WTC11 (cell line): ENCODE measurements at regions not wholly inside any gene's neighbourhood (a gene's known extent, or its start where the extent isn't known, plus 50 kb on each side); places are given as distances from the start of the nearest gene placed in this dataset.

Experiments
- ATAC-seq: fragments of 200-7000 bp; cut with Tn5 transposase; 2 replicates; pipeline ENCODE4 v1.10.0; 2021; ENCODE audit warnings: mild to moderate bottlenecking, moderate library complexity
- CTCF ChIA-PET: fragments of 300-600 bp; sonication (Branson Sonifier 250); formaldehyde crosslinking; loops from one replicate; lab custom pipeline; 2021; ENCODE audit warnings: antibody characterized with exemption; lab: Charles Lee
- POLR2A ChIA-PET: fragments of 350-600 bp; sonication (Branson Sonifier 250); formaldehyde crosslinking; loops from one replicate; lab custom pipeline; 2021; ENCODE audit warnings: antibody characterized with exemption; lab: Charles Lee
- DNase-seq: peaks from one replicate; pipeline ENCODE4 v3.0.0; 2021; ENCODE audit warnings: low spot score
- H3K27ac Mint-ChIP-seq: 2 replicates; pipeline ENCODE4 v1.8.0; 2021; ENCODE audit warnings: mixed read lengths
- H3K27me3 Mint-ChIP-seq: 2 replicates; pipeline ENCODE4 v1.8.0; 2021; ENCODE audit warnings: low read depth, mild to moderate bottlenecking, moderate library complexity, mixed read lengths
- H3K36me3 Mint-ChIP-seq: 2 replicates; pipeline ENCODE4 v1.8.0; 2021; ENCODE audit warnings: mixed read lengths
- H3K4me1 Mint-ChIP-seq: 2 replicates; pipeline ENCODE4 v1.8.0; 2022; ENCODE audit warnings: mixed read lengths
- H3K4me3 Mint-ChIP-seq: 2 replicates; pipeline ENCODE4 v1.8.0; 2021; ENCODE audit warnings: mild to moderate bottlenecking, moderate library complexity, mixed read lengths
- H3K9me3 Mint-ChIP-seq: 2 replicates; pipeline ENCODE4 v1.8.0; 2021; ENCODE audit warnings: mixed read lengths
- CDX4 ChIP-seq: fragments of 250-450 bp; sonication (Bioruptor Pico); IDR thresholded peaks from 2 replicates; pipeline ENCODE4 v1.9.0; 2021; ENCODE audit warnings: moderate library complexity, mild to moderate bottlenecking, inconsistent platforms, borderline replicate concordance
- CREM ChIP-seq: sonication (generic); formaldehyde crosslinking; IDR thresholded peaks from 2 replicates; pipeline ENCODE4 v1.8.1; 2022; ENCODE audit warnings: mild to moderate bottlenecking, missing genetic modification reagents, moderate library complexity
- E2F5 ChIP-seq: sonication (generic); formaldehyde crosslinking; IDR thresholded peaks from 2 replicates; pipeline ENCODE4 v1.8.1; 2022; ENCODE audit warnings: mild to moderate bottlenecking, moderate library complexity, missing genetic modification reagents
- FOXJ3 ChIP-seq: sonication (generic); formaldehyde crosslinking; IDR thresholded peaks from 2 replicates; pipeline ENCODE4 v1.9.0; 2021; ENCODE audit warnings: missing genetic modification reagents, mild to moderate bottlenecking, borderline replicate concordance
- GTF2I ChIP-seq: fragments of 250-450 bp; sonication (Bioruptor Pico); conservative IDR thresholded peaks from 2 replicates; pipeline ENCODE4 v1.4.0; 2021; ENCODE audit warnings: mild to moderate bottlenecking
- IRF2 ChIP-seq: sonication (generic); formaldehyde crosslinking; IDR thresholded peaks from 2 replicates; pipeline ENCODE4 v1.8.0; 2022; ENCODE audit warnings: low read depth, missing genetic modification reagents, borderline replicate concordance
- JAZF1 ChIP-seq: fragments of 250-450 bp; sonication (Bioruptor Pico); IDR thresholded peaks from 2 replicates; pipeline ENCODE4 v1.9.0; 2021; ENCODE audit warnings: moderate library complexity, mild to moderate bottlenecking, inconsistent platforms
- NFYB ChIP-seq: sonication (generic); formaldehyde crosslinking; conservative IDR thresholded peaks from 2 replicates; pipeline ENCODE4 v1.8.0; 2022; ENCODE audit warnings: low read depth, missing genetic modification reagents
- PRRX2 ChIP-seq: fragments of 250-450 bp; sonication (Bioruptor Pico); IDR thresholded peaks from 2 replicates; pipeline ENCODE4 v1.8.0; 2021; ENCODE audit warnings: mild to moderate bottlenecking
- SMAD3 ChIP-seq: sonication (generic); formaldehyde crosslinking; IDR thresholded peaks from 2 replicates; pipeline ENCODE4 v1.8.0; 2022; ENCODE audit warnings: missing genetic modification reagents, mild to moderate bottlenecking, borderline replicate concordance
- TCF7 ChIP-seq: sonication (generic); formaldehyde crosslinking; IDR thresholded peaks from 2 replicates; pipeline ENCODE4 v1.8.0; 2022; ENCODE audit warnings: mild to moderate bottlenecking, low read depth, missing genetic modification reagents, moderate library complexity
- ZNF219 ChIP-seq: sonication (generic); formaldehyde crosslinking; IDR thresholded peaks from 2 replicates; pipeline ENCODE4 v1.8.0; 2023; ENCODE audit warnings: missing genetic modification reagents, mild to moderate bottlenecking, borderline replicate concordance
- ZNF281 ChIP-seq: sonication (generic); formaldehyde crosslinking; IDR thresholded peaks from 2 replicates; pipeline ENCODE4 v1.8.0; 2023; ENCODE audit warnings: mild to moderate bottlenecking, missing genetic modification reagents
- TF ChIP-seq, protein P1 (sequence below): sonication (generic); formaldehyde crosslinking; IDR thresholded peaks from 2 replicates; pipeline ENCODE4 v1.8.1; 2023; ENCODE audit warnings: mild to moderate bottlenecking, missing genetic modification reagents, borderline replicate concordance
- TF ChIP-seq, protein P2 (sequence below): sonication (generic); formaldehyde crosslinking; IDR thresholded peaks from 2 replicates; pipeline ENCODE4 v1.8.1; 2022; ENCODE audit warnings: mild to moderate bottlenecking, missing genetic modification reagents, moderate library complexity, borderline replicate concordance
- TF ChIP-seq, protein P3 (sequence below): sonication (generic); formaldehyde crosslinking; IDR thresholded peaks from 2 replicates; pipeline ENCODE4 v1.8.0; 2023; ENCODE audit warnings: missing genetic modification reagents, mild to moderate bottlenecking, borderline replicate concordance

DNA sequence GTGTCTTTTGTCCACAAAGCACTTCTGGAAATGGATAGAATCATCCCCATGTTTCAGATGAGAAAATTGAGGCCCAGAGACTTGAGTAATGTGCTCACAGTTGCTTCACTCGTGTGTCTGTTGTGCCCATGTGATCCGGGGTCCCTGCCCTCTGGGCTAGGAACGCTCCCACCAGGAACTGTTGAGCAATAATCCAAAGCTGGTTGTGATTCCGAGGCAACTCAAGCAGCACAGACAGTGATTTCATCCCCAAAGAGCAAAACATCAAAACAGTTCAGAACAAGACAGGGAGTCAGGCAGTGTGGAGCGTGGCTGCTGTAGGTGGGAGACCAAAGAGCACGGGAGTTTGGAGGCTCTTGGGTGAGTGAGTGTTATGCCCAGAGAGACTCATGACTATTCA lies 205.0 kb upstream of the ASIC2 start (continued):
- TF ChIP-seq IRF2 (no peak), E2F5 (CRISPR knock-in tag) (no peak), PRRX2 (CRISPR knock-in tag) (no peak)
- TF ChIP-seq, protein P1, sequence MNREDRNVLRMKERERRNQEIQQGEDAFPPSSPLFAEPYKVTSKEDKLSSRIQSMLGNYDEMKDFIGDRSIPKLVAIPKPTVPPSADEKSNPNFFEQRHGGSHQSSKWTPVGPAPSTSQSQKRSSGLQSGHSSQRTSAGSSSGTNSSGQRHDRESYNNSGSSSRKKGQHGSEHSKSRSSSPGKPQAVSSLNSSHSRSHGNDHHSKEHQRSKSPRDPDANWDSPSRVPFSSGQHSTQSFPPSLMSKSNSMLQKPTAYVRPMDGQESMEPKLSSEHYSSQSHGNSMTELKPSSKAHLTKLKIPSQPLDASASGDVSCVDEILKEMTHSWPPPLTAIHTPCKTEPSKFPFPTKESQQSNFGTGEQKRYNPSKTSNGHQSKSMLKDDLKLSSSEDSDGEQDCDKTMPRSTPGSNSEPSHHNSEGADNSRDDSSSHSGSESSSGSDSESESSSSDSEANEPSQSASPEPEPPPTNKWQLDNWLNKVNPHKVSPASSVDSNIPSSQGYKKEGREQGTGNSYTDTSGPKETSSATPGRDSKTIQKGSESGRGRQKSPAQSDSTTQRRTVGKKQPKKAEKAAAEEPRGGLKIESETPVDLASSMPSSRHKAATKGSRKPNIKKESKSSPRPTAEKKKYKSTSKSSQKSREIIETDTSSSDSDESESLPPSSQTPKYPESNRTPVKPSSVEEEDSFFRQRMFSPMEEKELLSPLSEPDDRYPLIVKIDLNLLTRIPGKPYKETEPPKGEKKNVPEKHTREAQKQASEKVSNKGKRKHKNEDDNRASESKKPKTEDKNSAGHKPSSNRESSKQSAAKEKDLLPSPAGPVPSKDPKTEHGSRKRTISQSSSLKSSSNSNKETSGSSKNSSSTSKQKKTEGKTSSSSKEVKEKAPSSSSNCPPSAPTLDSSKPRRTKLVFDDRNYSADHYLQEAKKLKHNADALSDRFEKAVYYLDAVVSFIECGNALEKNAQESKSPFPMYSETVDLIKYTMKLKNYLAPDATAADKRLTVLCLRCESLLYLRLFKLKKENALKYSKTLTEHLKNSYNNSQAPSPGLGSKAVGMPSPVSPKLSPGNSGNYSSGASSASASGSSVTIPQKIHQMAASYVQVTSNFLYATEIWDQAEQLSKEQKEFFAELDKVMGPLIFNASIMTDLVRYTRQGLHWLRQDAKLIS: no peak
- TF ChIP-seq, all 79 proteins: peak for 0

- Mint-ChIP-seq H3K27me3 (peaks cover 2% of the 10 kb centered on the region; the same call in 1 of the 2 replicates), H3K27ac (no peak overlapping the region), H3K9me3 (no peaks in the 10 kb centered on the region), H3K4me1 (0 out of 2 replicates have a peak, but pooled peaks cover 2% of the 10 kb centered on the region), H3K36me3 (no peaks in the 10 kb centered on the region), H3K4me3 (no peak overlapping the region)
- CTCF ChIA-PET: interaction anchor here (1.0 kb wide), 1 partner anchor 23 kb away, joined by 3 read pairs; no protein-coding TSS in a partner anchor
- DNase-seq: no peak
- no peak for ATAC-seq
- POLR2A ChIA-PET: no interaction called here
- TF ChIP-seq CDX4 (CRISPR knock-in tag) (no peak), FOXJ3 (CRISPR knock-in tag) (no peak), SMAD3 (CRISPR knock-in tag) (no peak), ZNF281 (CRISPR knock-in tag) (no peak), IRF2 (no peak), GTF2I (CRISPR knock-in tag) (no peak), CREM (CRISPR knock-in tag) (no peak), TCF7 (CRISPR knock-in tag) (no peak), NFYB (CRISPR knock-in tag) (no peak), JAZF1 (CRISPR knock-in tag) (no peak), ZNF219 (CRISPR knock-in tag) (no peak)
- TF ChIP-seq, protein P2, sequence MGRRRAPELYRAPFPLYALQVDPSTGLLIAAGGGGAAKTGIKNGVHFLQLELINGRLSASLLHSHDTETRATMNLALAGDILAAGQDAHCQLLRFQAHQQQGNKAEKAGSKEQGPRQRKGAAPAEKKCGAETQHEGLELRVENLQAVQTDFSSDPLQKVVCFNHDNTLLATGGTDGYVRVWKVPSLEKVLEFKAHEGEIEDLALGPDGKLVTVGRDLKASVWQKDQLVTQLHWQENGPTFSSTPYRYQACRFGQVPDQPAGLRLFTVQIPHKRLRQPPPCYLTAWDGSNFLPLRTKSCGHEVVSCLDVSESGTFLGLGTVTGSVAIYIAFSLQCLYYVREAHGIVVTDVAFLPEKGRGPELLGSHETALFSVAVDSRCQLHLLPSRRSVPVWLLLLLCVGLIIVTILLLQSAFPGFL (CRISPR knock-in tag): no peak
- TF ChIP-seq, protein P3, sequence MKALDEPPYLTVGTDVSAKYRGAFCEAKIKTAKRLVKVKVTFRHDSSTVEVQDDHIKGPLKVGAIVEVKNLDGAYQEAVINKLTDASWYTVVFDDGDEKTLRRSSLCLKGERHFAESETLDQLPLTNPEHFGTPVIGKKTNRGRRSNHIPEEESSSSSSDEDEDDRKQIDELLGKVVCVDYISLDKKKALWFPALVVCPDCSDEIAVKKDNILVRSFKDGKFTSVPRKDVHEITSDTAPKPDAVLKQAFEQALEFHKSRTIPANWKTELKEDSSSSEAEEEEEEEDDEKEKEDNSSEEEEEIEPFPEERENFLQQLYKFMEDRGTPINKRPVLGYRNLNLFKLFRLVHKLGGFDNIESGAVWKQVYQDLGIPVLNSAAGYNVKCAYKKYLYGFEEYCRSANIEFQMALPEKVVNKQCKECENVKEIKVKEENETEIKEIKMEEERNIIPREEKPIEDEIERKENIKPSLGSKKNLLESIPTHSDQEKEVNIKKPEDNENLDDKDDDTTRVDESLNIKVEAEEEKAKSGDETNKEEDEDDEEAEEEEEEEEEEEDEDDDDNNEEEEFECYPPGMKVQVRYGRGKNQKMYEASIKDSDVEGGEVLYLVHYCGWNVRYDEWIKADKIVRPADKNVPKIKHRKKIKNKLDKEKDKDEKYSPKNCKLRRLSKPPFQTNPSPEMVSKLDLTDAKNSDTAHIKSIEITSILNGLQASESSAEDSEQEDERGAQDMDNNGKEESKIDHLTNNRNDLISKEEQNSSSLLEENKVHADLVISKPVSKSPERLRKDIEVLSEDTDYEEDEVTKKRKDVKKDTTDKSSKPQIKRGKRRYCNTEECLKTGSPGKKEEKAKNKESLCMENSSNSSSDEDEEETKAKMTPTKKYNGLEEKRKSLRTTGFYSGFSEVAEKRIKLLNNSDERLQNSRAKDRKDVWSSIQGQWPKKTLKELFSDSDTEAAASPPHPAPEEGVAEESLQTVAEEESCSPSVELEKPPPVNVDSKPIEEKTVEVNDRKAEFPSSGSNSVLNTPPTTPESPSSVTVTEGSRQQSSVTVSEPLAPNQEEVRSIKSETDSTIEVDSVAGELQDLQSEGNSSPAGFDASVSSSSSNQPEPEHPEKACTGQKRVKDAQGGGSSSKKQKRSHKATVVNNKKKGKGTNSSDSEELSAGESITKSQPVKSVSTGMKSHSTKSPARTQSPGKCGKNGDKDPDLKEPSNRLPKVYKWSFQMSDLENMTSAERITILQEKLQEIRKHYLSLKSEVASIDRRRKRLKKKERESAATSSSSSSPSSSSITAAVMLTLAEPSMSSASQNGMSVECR: no peak
Measured at GRCh38 chr17:33499040-33499439, 205.9 kb upstream of the ASIC2 start.
